IMR-90 (cell line): ENCODE measurements at regions not wholly inside any gene's neighbourhood (a gene's known extent, or its start where the extent isn't known, plus 50 kb on each side); places are given as distances from the start of the nearest gene placed in this dataset.

Experiments used
- ATAC-seq: fragments of 200-7000 bp; cut with Tn5 transposase; 2 replicates; pipeline ENCODE4 v1.9.1; 2020; ENCODE audit warnings: low read depth, mild to moderate bottlenecking, moderate library complexity
- BruUV-seq: library from RNA; stranded (reverse); fragments of 400-500 nt; replicated peaks from 2 replicates; lab custom pipeline; 2021; lab: Mats Ljungman, UMichigan
- CTCF ChIA-PET: fragments of 300-600 bp; formaldehyde crosslinking; extraction: SDS; loops from one replicate; lab custom pipeline; 2021; ENCODE audit warnings: antibody characterized with exemption; lab: Yijun Ruan, JAX
- POLR2A ChIA-PET: fragments of 300-600 bp; sonication (Branson Sonifier 250); formaldehyde crosslinking; loops from one replicate; lab custom pipeline; 2022; ENCODE audit warnings: antibody characterized with exemption; ENCODE audit not compliant: unreplicated experiment; lab: Charles Lee
- DNase-seq: peaks from one replicate; pipeline ENCODE4 v3.0.0; 2013
- H2AFZ ChIP-seq: replicated peaks from 2 replicates; pipeline ENCODE3; 2013; ENCODE audit warnings: low read length, mild to moderate bottlenecking; ENCODE audit not compliant: poor library complexity
- H2AK5ac ChIP-seq: 2 replicates; pipeline ENCODE4 v1.6.1; 2013; ENCODE audit warnings: low read depth, low read length, inconsistent platforms
- H2AK9ac ChIP-seq: replicated peaks from 2 replicates; pipeline ENCODE3; 2013; ENCODE audit warnings: mild to moderate bottlenecking, low read depth, low read length, moderate library complexity; ENCODE audit not compliant: poor library complexity
- H2BK120ac ChIP-seq: 2 replicates; pipeline ENCODE4 v1.6.1; 2013; ENCODE audit warnings: low read depth, low read length, inconsistent platforms
- H2BK15ac ChIP-seq: 3 replicates; pipeline ENCODE4 v1.6.1; 2013; ENCODE audit warnings: low read depth, low read length, inconsistent platforms
- H2BK20ac ChIP-seq: 2 replicates; pipeline ENCODE4 v1.6.1; 2013; ENCODE audit warnings: low read depth, mild to moderate bottlenecking, inconsistent platforms, low read length, moderate library complexity
- H2BK5ac ChIP-seq: 2 replicates; pipeline ENCODE4 v1.6.1; 2013; ENCODE audit warnings: mild to moderate bottlenecking, low read depth, low read length, inconsistent platforms; ENCODE audit not compliant: poor library complexity, severe bottlenecking
- H3K14ac ChIP-seq: replicated peaks from 2 replicates; pipeline ENCODE4 v1.6.1; 2013; ENCODE audit warnings: low read depth, low read length, inconsistent platforms
- H3K18ac ChIP-seq: 2 replicates; pipeline ENCODE4 v1.6.1; 2013; ENCODE audit warnings: low read depth, low read length, control low read depth
- H3K23ac ChIP-seq: 2 replicates; pipeline ENCODE4 v1.6.1; 2013; ENCODE audit warnings: low read depth, low read length, inconsistent platforms
- H3K27ac ChIP-seq: 2 replicates; pipeline ENCODE4 v1.5.1; 2013; ENCODE audit warnings: mild to moderate bottlenecking, control low read depth, low read length; ENCODE audit not compliant: insufficient read depth
- H3K27me3 ChIP-seq: 2 replicates; pipeline ENCODE4 v1.6.1; 2013; ENCODE audit warnings: low read length; ENCODE audit not compliant: control insufficient read depth, insufficient read depth
- H3K36me3 ChIP-seq: 2 replicates; pipeline ENCODE4 v1.6.1; 2013; ENCODE audit warnings: low read length, mixed read lengths; ENCODE audit not compliant: control insufficient read depth, insufficient read depth
- H3K4ac ChIP-seq: 2 replicates; pipeline ENCODE4 v1.6.1; 2013; ENCODE audit warnings: low read depth, low read length, inconsistent platforms
- H3K4me1 ChIP-seq: 2 replicates; pipeline ENCODE4 v1.6.1; 2013; ENCODE audit warnings: low read length, mixed read lengths; ENCODE audit not compliant: control insufficient read depth, insufficient read depth
- H3K4me2 ChIP-seq: 2 replicates; pipeline ENCODE4 v1.6.1; 2013; ENCODE audit warnings: low read depth, mild to moderate bottlenecking, control low read depth, low read length, moderate library complexity
- H3K4me3 ChIP-seq: 2 replicates; pipeline ENCODE4 v1.5.1; 2013; ENCODE audit warnings: low read depth, mild to moderate bottlenecking, control low read depth, low read length, moderate library complexity; ENCODE audit not compliant: insufficient read depth
- H3K56ac ChIP-seq: 2 replicates; pipeline ENCODE4 v1.6.1; 2013; ENCODE audit warnings: low read length, inconsistent platforms; ENCODE audit not compliant: insufficient read depth; ENCODE audit errors: extremely low read depth
- H3K79me1 ChIP-seq, 2 experiments: 2 replicates each; pipeline ENCODE4 v1.6.1; 2013; ENCODE audit warnings: low read length in 2 of 2, inconsistent platforms in 1 of 2, low read depth in 1 of 2
- H3K9ac ChIP-seq: 2 replicates; pipeline ENCODE4 v1.6.1; 2013; ENCODE audit warnings: low read depth, low read length, control low read depth
- H3K9me1 ChIP-seq: 2 replicates; pipeline ENCODE4 v1.6.1; 2013; ENCODE audit warnings: low read length, inconsistent platforms; ENCODE audit not compliant: insufficient read depth
- H3K9me3 ChIP-seq: 2 replicates; pipeline ENCODE4 v1.6.1; 2013; ENCODE audit warnings: low read length; ENCODE audit not compliant: control insufficient read depth, insufficient read depth
- H4K20me1 ChIP-seq: 2 replicates; pipeline ENCODE4 v1.6.1; 2013; ENCODE audit warnings: low read length, inconsistent platforms; ENCODE audit not compliant: insufficient read depth
- H4K5ac ChIP-seq: 2 replicates; pipeline ENCODE4 v1.6.1; 2013; ENCODE audit warnings: mild to moderate bottlenecking, low read depth, low read length, control low read depth
- H4K8ac ChIP-seq, 2 experiments: 2 replicates each; pipeline ENCODE4 v1.6.1; 2013; ENCODE audit warnings: low read depth in 2 of 2, low read length in 2 of 2, control low read depth in 1 of 2, inconsistent platforms in 1 of 2
- H4K91ac ChIP-seq: 2 replicates; pipeline ENCODE4 v1.6.1; 2013; ENCODE audit warnings: low read depth, low read length, inconsistent platforms; ENCODE audit not compliant: insufficient read depth
- BHLHE40 ChIP-seq: fragments of 150-350 bp; IDR thresholded peaks from 2 replicates; pipeline ENCODE4 v1.6.1; 2016; ENCODE audit warnings: mild to moderate bottlenecking, low read depth, low read length
- CEBPB ChIP-seq: IDR thresholded peaks from 2 replicates; pipeline ENCODE4 v1.6.1; 2012; ENCODE audit warnings: low read depth, low read length, improper control_type of control experiment
- FOS ChIP-seq: fragments of 150-350 bp; IDR thresholded peaks from 2 replicates; pipeline ENCODE4 v1.6.1; 2016; ENCODE audit warnings: low read depth, low read length
- MAFK ChIP-seq: IDR thresholded peaks from 2 replicates; pipeline ENCODE4 v1.6.1; 2012; ENCODE audit warnings: low read depth, low read length, improper control_type of control experiment
- MAZ ChIP-seq: IDR thresholded peaks from 2 replicates; pipeline ENCODE4 v1.6.1; 2012; ENCODE audit warnings: low read depth, mild to moderate bottlenecking, low read length, improper control_type of control experiment, moderate library complexity, borderline replicate concordance
- MXI1 ChIP-seq: IDR thresholded peaks from 2 replicates; pipeline ENCODE4 v1.6.1; 2012; ENCODE audit warnings: low read depth, mild to moderate bottlenecking, low read length, moderate library complexity, borderline replicate concordance
- POLR2A ChIP-seq: IDR thresholded peaks from 2 replicates; pipeline ENCODE4 v1.6.1; 2012; ENCODE audit warnings: mild to moderate bottlenecking, low read depth, low read length
- WGBS, 2 experiments: methylation state at CpG; one replicate each; pipeline versions ENCODE4 v1.1.5 to v1.1.7; 2013; ENCODE audit warnings: missing lambda C conversion rate in 2 of 2; ENCODE audit not compliant: insufficient read length in 1 of 2; ENCODE audit errors: extremely low coverage in 2 of 2; 5-methylcytosine and 5-hydroxymethylcytosine counted together
- dilution Hi-C: fragments of 300-500 bp; cut with HindIII; formaldehyde crosslinking; loops from one replicate; pipeline ENCODE4 v1.14.3; 2018; ENCODE audit warnings: low sequenced_read_pairs; ENCODE audit not compliant: unreplicated experiment
- in situ Hi-C: fragments of 300-500 bp; cut with MboI; formaldehyde crosslinking; loops from 3 replicates; pipeline ENCODE4 v1.14.3; 2019; ENCODE audit warnings: low sequenced_read_pairs, inconsistent platforms, mixed read lengths
- intact Hi-C: fragments of 100-400 bp; cut with micrococcal nuclease; formaldehyde crosslinking; loops from 2 replicates; pipeline ENCODE4 v1.10.0; 2022
- TF ChIP-seq, protein P1 (sequence below): fragments of 150-350 bp; IDR thresholded peaks from 2 replicates; pipeline ENCODE4 v1.6.1; 2017; ENCODE audit warnings: mild to moderate bottlenecking, antibody characterized with exemption, low read length, low read depth

DNA sequence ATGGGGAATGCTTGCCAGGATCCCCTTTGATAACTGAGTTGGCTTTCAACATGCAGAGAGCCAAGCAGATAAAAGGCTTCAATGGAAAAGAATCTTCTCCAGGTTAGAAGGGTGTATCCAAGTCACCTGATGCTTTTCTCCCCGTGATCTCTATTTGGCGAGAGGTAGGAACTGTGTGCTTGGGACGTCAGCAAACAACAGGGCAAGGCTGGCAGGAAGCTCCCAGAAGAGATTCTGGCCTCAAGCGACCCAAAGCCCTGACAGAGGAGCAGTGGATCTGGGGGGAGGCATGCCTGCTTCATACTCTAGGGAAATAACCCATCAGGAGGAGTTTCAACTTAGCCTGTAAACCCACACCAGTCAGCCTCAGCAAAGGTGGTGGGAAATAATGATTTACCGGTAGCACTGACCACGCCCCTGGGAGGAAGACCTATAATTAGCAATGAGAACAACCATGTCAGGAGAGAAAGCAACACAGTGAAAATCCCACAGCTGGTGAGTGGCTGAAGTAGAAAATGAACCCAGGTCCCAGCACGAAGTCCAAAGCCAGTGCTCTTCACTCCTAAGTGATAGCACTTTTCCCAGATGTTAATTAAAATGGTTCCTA, 76.3 kb upstream of the SEC11C start:
- BruUV-seq: no TSS peak
- H3K9me1 ChIP-seq: no peaks in the 10 kb centered on the region; the same call in 1 of the 2 replicates
- no peak overlapping the region for H3K4me3 ChIP-seq
- no peak overlapping the region for H3K27ac ChIP-seq
- CTCF ChIA-PET: interaction anchor here (0.9 to 1.9 kb wide), 2 partner anchors 281 to 295 kb away, joined by 4 to 5 read pairs; no protein-coding TSS in a partner anchor
- H3K4ac ChIP-seq: no peak overlapping the region
- no peak overlapping the region for H2AK9ac ChIP-seq
- H2BK20ac ChIP-seq: peak overlapping the region; percentile 13; the same call in 1 of the 2 replicates
- no peak overlapping the region for H3K9ac ChIP-seq
- no peak for TF ChIP-seq BHLHE40
- no peak for TF ChIP-seq CEBPB
- TF ChIP-seq FOS: no peak
- no peak for TF ChIP-seq MAFK
- TF ChIP-seq MXI1: no peak
- TF ChIP-seq, protein P1, sequence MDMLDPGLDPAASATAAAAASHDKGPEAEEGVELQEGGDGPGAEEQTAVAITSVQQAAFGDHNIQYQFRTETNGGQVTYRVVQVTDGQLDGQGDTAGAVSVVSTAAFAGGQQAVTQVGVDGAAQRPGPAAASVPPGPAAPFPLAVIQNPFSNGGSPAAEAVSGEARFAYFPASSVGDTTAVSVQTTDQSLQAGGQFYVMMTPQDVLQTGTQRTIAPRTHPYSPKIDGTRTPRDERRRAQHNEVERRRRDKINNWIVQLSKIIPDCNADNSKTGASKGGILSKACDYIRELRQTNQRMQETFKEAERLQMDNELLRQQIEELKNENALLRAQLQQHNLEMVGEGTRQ: no peak
- TF ChIP-seq MAZ: no peak
- TF ChIP-seq POLR2A: no peak
- H2BK15ac ChIP-seq: no peak overlapping the region
- H3K9me3 ChIP-seq: no peaks in the 10 kb centered on the region
- H2AK5ac ChIP-seq: no peak overlapping the region
- no peak overlapping the region for H3K23ac ChIP-seq
- no peak overlapping the region for H3K18ac ChIP-seq
- H2BK5ac ChIP-seq: no peak overlapping the region
- POLR2A ChIA-PET: no interaction called here
- no peak overlapping the region for H2BK120ac ChIP-seq
- H4K91ac ChIP-seq: no peak overlapping the region
- no peak overlapping the region for H3K14ac ChIP-seq
- in situ Hi-C loops: loop anchor here (10.0 kb wide), 1 partner anchor 539 kb away; no protein-coding TSS in a partner anchor
- no peak overlapping the region for H4K5ac ChIP-seq
- H4K8ac ChIP-seq: no peak overlapping the region
- intact Hi-C loops: no loop called here
- H3K27me3 ChIP-seq: no peaks in the 10 kb centered on the region; the same call in 1 of the 2 replicates
- 61% methylated on average over 3 of the region's 7 CpGs; no CpG with 5 or more reads in 1 of the 2 experiments for WGBS, 2 experiments
- dilution Hi-C loops: loop anchor here (25.0 kb wide), 1 partner anchor 276 kb away; no protein-coding TSS in a partner anchor
- no peak for ATAC-seq
- no peaks in the 10 kb centered on the region for H3K79me1 ChIP-seq
- H3K36me3 ChIP-seq: no peaks in the 10 kb centered on the region
- no peak for DNase-seq
- no peak overlapping the region for H3K4me2 ChIP-seq
- no peaks in the 10 kb centered on the region for H3K4me1 ChIP-seq
- H3K56ac ChIP-seq: no peak overlapping the region
- H4K20me1 ChIP-seq: no peaks in the 10 kb centered on the region
- no peak overlapping the region for H2AFZ ChIP-seq
